ENCODE measurements at regions not wholly inside any gene's neighbourhood (a gene's known extent, or its start where the extent isn't known, plus 50 kb on each side); places are given as distances from the start of the nearest gene placed in this dataset.

GRCh38 chr11:95307286-95307685 lies 76.3 kb upstream of the SESN3 start:
- intact Hi-C loops (cut with micrococcal nuclease; ENCODE audit: unreplicated experiment), result no loop called here
- H3K4me1 ChIP-seq (ENCODE audit: control insufficient read depth, insufficient read depth, low read length), result no peaks in the 10 kb centered on the region
- in situ Hi-C loops (cut with HindIII; ENCODE audit: low pct_unique_long_range_greater_than_20kb, low sequenced_read_pairs), result no loop called here
- BruUV-seq (replicated peaks), result no TSS peak
- DNase-seq (ENCODE audit: low read depth, low spot score) (no peak), ATAC-seq (no peak)
- TF ChIP-seq SIN3A (IDR thresholded peaks at IDR 0.05; ENCODE audit: borderline replicate concordance, insufficient read depth, low read depth, low read length) (no peak), CTCF (IDR thresholded peaks at IDR 0.05) (no peak), TCF7L2 (IDR thresholded peaks at IDR 0.05; ENCODE audit: low read depth, low read length) (no peak)
- TF ChIP-seq, protein P1, sequence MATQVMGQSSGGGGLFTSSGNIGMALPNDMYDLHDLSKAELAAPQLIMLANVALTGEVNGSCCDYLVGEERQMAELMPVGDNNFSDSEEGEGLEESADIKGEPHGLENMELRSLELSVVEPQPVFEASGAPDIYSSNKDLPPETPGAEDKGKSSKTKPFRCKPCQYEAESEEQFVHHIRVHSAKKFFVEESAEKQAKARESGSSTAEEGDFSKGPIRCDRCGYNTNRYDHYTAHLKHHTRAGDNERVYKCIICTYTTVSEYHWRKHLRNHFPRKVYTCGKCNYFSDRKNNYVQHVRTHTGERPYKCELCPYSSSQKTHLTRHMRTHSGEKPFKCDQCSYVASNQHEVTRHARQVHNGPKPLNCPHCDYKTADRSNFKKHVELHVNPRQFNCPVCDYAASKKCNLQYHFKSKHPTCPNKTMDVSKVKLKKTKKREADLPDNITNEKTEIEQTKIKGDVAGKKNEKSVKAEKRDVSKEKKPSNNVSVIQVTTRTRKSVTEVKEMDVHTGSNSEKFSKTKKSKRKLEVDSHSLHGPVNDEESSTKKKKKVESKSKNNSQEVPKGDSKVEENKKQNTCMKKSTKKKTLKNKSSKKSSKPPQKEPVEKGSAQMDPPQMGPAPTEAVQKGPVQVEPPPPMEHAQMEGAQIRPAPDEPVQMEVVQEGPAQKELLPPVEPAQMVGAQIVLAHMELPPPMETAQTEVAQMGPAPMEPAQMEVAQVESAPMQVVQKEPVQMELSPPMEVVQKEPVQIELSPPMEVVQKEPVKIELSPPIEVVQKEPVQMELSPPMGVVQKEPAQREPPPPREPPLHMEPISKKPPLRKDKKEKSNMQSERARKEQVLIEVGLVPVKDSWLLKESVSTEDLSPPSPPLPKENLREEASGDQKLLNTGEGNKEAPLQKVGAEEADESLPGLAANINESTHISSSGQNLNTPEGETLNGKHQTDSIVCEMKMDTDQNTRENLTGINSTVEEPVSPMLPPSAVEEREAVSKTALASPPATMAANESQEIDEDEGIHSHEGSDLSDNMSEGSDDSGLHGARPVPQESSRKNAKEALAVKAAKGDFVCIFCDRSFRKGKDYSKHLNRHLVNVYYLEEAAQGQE (IDR thresholded peaks at IDR 0.05; ENCODE audit: insufficient read depth in 1 of 2, low read depth in 2 of 2, low read length in 1 of 2), result no peak
- POLR2A ChIA-PET, result no interaction called here
- no peaks in the 10 kb centered on the region; the same call in 1 of the 2 replicates for H3K27me3 ChIP-seq (ENCODE audit: control insufficient read depth, insufficient read depth, low read length)
- no peaks in the 10 kb centered on the region for H3K9me3 ChIP-seq (ENCODE audit: control insufficient read depth, insufficient read depth, low read depth, low read length)
- CTCF ChIA-PET, result no interaction called here
- H3K36me3 ChIP-seq (ENCODE audit: control insufficient read depth, insufficient read depth, low read length), result no peaks in the 10 kb centered on the region
- H3K4me3 ChIP-seq (ENCODE audit: low read depth in 2 of 2, low read length in 2 of 2), result no peak overlapping the region
- H3K27ac ChIP-seq (ENCODE audit: low read length), result no peak overlapping the region

- Histone ChIP-seq H3K4me3 (ENCODE audit: low read depth in 2 of 2, low read length in 2 of 2) (no peak overlapping the region), H3K9me3 (ENCODE audit: control insufficient read depth, insufficient read depth, low read depth, low read length) (no peaks in the 10 kb centered on the region), H3K27me3 (ENCODE audit: control insufficient read depth, insufficient read depth, low read length) (no peaks in the 10 kb centered on the region; the same call in 1 of the 2 replicates), H3K4me1 (ENCODE audit: control insufficient read depth, insufficient read depth, low read length) (no peaks in the 10 kb centered on the region), H3K36me3 (ENCODE audit: control insufficient read depth, insufficient read depth, low read length) (no peaks in the 10 kb centered on the region), H3K27ac (ENCODE audit: low read length) (no peak overlapping the region)
- ATAC-seq (no peak), DNase-seq (ENCODE audit: low read depth, low spot score) (no peak)
- in situ Hi-C loops (cut with HindIII; ENCODE audit: low pct_unique_long_range_greater_than_20kb, low sequenced_read_pairs) (no loop called here), intact Hi-C loops (cut with micrococcal nuclease; ENCODE audit: unreplicated experiment) (no loop called here)
- POLR2A ChIA-PET, result no interaction called here
- no TSS peak for BruUV-seq (replicated peaks)
- TF ChIP-seq CTCF (IDR thresholded peaks at IDR 0.05) (no peak), SIN3A (IDR thresholded peaks at IDR 0.05; ENCODE audit: borderline replicate concordance, insufficient read depth, low read depth, low read length) (no peak), POLR2AphosphoS5 (IDR thresholded peaks at IDR 0.05; ENCODE audit: low read depth, low read length) (no peak), TCF7L2 (IDR thresholded peaks at IDR 0.05; ENCODE audit: low read depth, low read length) (no peak)
- TF ChIP-seq, protein P1 (IDR thresholded peaks at IDR 0.05; ENCODE audit: insufficient read depth in 1 of 2, low read depth in 2 of 2, low read length in 1 of 2), result no peak
- CTCF ChIA-PET, result no interaction called here
Measured at GRCh38 chr11:95306801-95307200, 75.8 kb upstream of the SESN3 start.

Measured in Panc1 (cell line).